Prostate gland (tissue), 2 donors: ENCODE measurements at regions not wholly inside any gene's neighbourhood (a gene's known extent, or its start where the extent isn't known, plus 50 kb on each side); places are given as distances from the start of the nearest gene placed in this dataset.
"Not testable (repeated sequence)": the region's sequence is repeated elsewhere in the genome, so short reads cannot be mapped to it uniquely, and the experiment has no call there.

ENCODE experiments used
- DNase-seq: peaks from one replicate; pipeline ENCODE4 v3.0.0-alpha.2; 2019; ENCODE audit warnings: low spot score
- H3K27ac ChIP-seq, 2 donors: fragments of 200-600 bp; sonication (generic); 2 replicates each; pipeline ENCODE4 v1.5.1; 2017 to 2019
- H3K27me3 ChIP-seq: fragments of 200-600 bp; sonication (generic); replicated peaks from 2 replicates; pipeline ENCODE4 v1.5.1; 2019; ENCODE audit not compliant: insufficient read depth
- H3K36me3 ChIP-seq, 2 donors: fragments of 200-600 bp; sonication (generic); 1 replicate in 1 of 2; 2 replicates in 1 of 2; pipeline versions ENCODE4 v1.5.1 to v1.8.1; 2017 to 2019
- H3K4me1 ChIP-seq: fragments of 200-600 bp; sonication (generic); replicated peaks from 2 replicates; pipeline ENCODE4 v1.5.1; 2019
- H3K4me3 ChIP-seq, 2 donors: fragments of 200-600 bp; sonication (generic); 2 replicates each; pipeline ENCODE4 v1.5.1; 2017 to 2019
- H3K9me3 ChIP-seq: fragments of 200-600 bp; sonication (generic); 2 replicates; pipeline ENCODE4 v1.5.1; 2017
- POLR2A ChIP-seq: fragments of 450-650 bp; IDR thresholded peaks from one replicate; pipeline ENCODE4 v1.6.1; 2016; ENCODE audit warnings: antibody characterized with exemption, mild to moderate bottlenecking
- POLR2AphosphoS5 ChIP-seq: sonication (generic); formaldehyde crosslinking; IDR thresholded peaks from one replicate; pipeline ENCODE4 v1.6.1; 2017; ENCODE audit warnings: antibody characterized with exemption
- WGBS: methylation state at CpG from one replicate; pipeline ENCODE4 v1.1.5; 2018; 5-methylcytosine and 5-hydroxymethylcytosine counted together
- intact Hi-C: fragments of 100-400 bp; cut with DNase I; formaldehyde crosslinking; loops from one replicate; pipeline ENCODE4 v1.14.2; 2022
- TF ChIP-seq, protein P1 (sequence below), 4 experiments: fragments of 200-600 bp in 2 of 4; fragments of 450-650 bp in 2 of 4; sonication (generic) in 2 of 4; IDR thresholded peaks; 1 replicate in 3 of 4; 2 replicates in 1 of 4; pipeline ENCODE4 v1.5.1; 2016 to 2019; ENCODE audit warnings: antibody characterized with exemption in 4 of 4, mild to moderate bottlenecking in 2 of 4, moderate library complexity in 2 of 4

DNA sequence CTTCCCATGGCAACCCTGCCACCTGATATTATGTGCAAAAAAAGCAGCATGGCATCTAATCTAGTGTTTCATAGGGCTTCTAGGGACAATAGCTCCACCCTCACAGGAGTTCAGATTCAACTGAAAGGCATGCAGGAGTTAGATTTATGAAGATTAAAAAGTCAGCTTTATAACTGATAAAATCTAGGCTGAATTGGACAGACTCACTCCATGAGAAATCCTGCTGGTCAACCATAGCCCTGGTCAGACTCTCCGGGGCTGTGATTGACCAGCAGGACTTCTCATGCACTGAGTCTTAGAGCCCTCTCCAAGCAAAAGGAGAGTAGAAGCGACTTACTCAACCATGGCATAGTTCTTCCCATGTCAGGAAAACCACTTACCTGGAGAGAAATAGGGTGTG lies 345.4 kb downstream of the NEBL start:
- Histone ChIP-seq H3K4me3 (no peak overlapping the region), H3K4me1 (no peaks in the 10 kb centered on the region), H3K9me3 (no peaks in the 10 kb centered on the region), H3K27me3 (no peaks in the 10 kb centered on the region), H3K36me3 (no peaks in the 10 kb centered on the region), H3K27ac (no peak overlapping the region)
- DNase-seq: no peak
- TF ChIP-seq POLR2AphosphoS5: no peak
- TF ChIP-seq, protein P1, sequence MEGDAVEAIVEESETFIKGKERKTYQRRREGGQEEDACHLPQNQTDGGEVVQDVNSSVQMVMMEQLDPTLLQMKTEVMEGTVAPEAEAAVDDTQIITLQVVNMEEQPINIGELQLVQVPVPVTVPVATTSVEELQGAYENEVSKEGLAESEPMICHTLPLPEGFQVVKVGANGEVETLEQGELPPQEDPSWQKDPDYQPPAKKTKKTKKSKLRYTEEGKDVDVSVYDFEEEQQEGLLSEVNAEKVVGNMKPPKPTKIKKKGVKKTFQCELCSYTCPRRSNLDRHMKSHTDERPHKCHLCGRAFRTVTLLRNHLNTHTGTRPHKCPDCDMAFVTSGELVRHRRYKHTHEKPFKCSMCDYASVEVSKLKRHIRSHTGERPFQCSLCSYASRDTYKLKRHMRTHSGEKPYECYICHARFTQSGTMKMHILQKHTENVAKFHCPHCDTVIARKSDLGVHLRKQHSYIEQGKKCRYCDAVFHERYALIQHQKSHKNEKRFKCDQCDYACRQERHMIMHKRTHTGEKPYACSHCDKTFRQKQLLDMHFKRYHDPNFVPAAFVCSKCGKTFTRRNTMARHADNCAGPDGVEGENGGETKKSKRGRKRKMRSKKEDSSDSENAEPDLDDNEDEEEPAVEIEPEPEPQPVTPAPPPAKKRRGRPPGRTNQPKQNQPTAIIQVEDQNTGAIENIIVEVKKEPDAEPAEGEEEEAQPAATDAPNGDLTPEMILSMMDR (IDR thresholded peaks at IDR 0.05): no peak
- no peak for TF ChIP-seq POLR2A
- 97% methylated on average over 2 of the region's 2 CpGs for WGBS
- intact Hi-C loops: no loop called here

DNA sequence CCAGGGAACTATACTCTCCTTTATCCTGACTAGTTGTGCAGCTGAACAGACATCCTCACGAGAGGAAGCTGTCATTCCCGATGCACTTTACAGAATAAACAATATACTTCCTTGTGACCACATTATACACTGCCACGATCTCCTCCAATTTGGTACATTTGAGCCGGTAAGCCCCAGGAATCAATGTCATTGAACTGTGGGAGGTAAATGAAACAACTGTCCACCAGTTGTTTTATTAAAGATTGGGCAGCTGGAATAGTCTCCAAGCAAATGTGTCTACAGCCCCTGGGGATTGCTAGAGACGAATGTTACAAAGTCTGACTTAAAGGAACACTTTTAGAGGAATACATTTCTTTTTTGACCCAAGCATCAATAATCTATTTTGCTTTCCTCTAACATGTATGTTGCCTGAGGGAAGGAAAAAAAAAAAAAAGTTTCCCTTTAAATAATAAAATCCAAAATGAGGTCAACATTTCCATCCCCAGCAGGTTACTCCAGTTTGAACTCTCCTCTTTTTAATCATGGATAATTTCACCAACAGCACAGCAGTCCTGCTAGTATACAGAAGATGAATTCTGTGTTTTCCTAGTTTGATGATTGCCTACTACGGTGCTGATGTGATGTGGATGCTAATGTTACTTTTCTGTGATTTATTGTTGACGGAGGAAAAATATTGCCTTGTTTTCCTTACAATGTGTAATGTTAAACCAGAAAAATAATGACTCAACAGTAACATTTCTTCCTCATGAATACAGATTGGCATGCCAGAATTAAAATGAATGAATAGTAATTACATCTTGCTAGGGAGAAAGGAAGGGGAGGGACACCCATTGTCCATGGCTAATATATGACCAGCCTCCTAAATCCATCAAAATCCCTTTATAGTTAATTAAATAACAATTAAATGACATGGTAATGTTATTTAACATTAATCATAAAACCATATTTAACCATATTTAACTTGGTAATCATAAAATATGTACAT lies 360.9 kb downstream of the NEBL start:
- no peak overlapping the region for H3K4me3 ChIP-seq
- no peak overlapping the region for H3K27ac ChIP-seq
- H3K4me1 ChIP-seq: no peaks in the 10 kb centered on the region
- TF ChIP-seq POLR2A (no peak), POLR2AphosphoS5 (no peak)
- TF ChIP-seq, protein P1 (IDR thresholded peaks at IDR 0.05): no peak
- 62% methylated on average over 7 of the region's 7 CpGs for WGBS
- H3K36me3 ChIP-seq: no peaks in the 10 kb centered on the region
- intact Hi-C loops: no loop called here
- H3K9me3 ChIP-seq: no peaks in the 10 kb centered on the region
- H3K27me3 ChIP-seq: no peaks in the 10 kb centered on the region
- DNase-seq: no peak

DNA sequence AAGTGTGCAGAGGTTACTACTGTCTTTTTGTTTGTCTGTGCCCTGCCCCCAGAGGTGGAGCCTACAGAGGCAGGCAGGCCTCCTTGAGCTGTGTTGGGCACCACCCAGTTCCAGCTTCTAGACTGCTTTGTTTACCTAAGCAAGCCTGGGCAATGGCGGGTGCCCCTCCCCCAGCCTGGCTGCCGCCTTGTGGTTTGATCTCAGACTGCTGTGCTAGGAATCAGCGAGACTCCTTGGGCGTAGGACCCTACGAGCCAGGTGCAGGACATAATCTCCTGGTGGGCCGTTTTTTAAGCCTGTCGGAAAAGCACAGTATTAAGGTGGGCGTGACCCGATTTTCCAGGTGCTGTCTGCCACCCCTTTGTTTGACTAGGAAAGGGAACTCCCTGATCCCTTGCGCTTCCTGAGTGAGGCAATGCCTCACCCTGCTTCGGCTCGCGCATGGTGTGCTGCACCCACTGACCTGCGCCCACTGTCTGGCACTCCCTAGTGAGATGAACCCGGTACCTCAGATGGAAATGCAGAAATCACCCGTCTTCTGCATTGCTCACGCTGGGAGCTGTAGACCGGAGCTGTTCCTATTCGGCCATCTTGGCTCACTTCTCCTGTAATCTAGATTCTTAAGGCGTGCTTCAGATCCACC lies 365.7 kb downstream of the NEBL start:
- H3K27ac ChIP-seq, H3K36me3 ChIP-seq, H3K9me3 ChIP-seq, H3K4me3 ChIP-seq, DNase-seq, H3K27me3 ChIP-seq, H3K4me1 ChIP-seq, intact Hi-C loops: not testable (repeated sequence)
- WGBS: 81% methylated on average over 20 of the region's 20 CpGs

- no peak overlapping the region for H3K27ac ChIP-seq
- H3K4me3 ChIP-seq: no peak overlapping the region
- WGBS: 74% methylated on average over 5 of the region's 5 CpGs
- no peaks in the 10 kb centered on the region for H3K36me3 ChIP-seq
- DNase-seq: no peak
- intact Hi-C loops: no loop called here
- no peaks in the 10 kb centered on the region for H3K9me3 ChIP-seq
- no peaks in the 10 kb centered on the region for H3K27me3 ChIP-seq
- H3K4me1 ChIP-seq: no peaks in the 10 kb centered on the region
- TF ChIP-seq, protein P1 (IDR thresholded peaks at IDR 0.05): no peak
- no peak for TF ChIP-seq POLR2A
- TF ChIP-seq POLR2AphosphoS5: no peak
Observed at GRCh38 chr10:20521186-20521585, 375.9 kb downstream of the NEBL start.

- H3K9me3 ChIP-seq: no peaks in the 10 kb centered on the region
- no peaks in the 10 kb centered on the region for H3K36me3 ChIP-seq
- TF ChIP-seq POLR2A (no peak), POLR2AphosphoS5 (no peak)
- TF ChIP-seq, protein P1 (IDR thresholded peaks at IDR 0.05): no peak
- H3K4me3 ChIP-seq: no peak overlapping the region
- WGBS: 81% methylated on average over 3 of the region's 3 CpGs
- H3K4me1 ChIP-seq: no peaks in the 10 kb centered on the region
- H3K27me3 ChIP-seq: no peaks in the 10 kb centered on the region
- intact Hi-C loops: no loop called here
- no peak for DNase-seq
- H3K27ac ChIP-seq: no peak overlapping the region
Observed at GRCh38 chr10:20515654-20516053, 381.5 kb downstream of the NEBL start.
